NOMO-1 (cell line): ENCODE measurements at regions not wholly inside any gene's neighbourhood (a gene's known extent, or its start where the extent isn't known, plus 50 kb on each side); places are given as distances from the start of the nearest gene placed in this dataset.
"Not testable (repeated sequence)": the region's sequence is repeated elsewhere in the genome, so short reads cannot be mapped to it uniquely, and the experiment has no call there.

Source experiments
- DNase-seq, 2 experiments: peaks; one replicate each; lab custom pipeline; 2025; ENCODE audit not compliant: unreplicated experiment in 2 of 2; lab: John Stamatoyannopoulos, UW

DNA sequence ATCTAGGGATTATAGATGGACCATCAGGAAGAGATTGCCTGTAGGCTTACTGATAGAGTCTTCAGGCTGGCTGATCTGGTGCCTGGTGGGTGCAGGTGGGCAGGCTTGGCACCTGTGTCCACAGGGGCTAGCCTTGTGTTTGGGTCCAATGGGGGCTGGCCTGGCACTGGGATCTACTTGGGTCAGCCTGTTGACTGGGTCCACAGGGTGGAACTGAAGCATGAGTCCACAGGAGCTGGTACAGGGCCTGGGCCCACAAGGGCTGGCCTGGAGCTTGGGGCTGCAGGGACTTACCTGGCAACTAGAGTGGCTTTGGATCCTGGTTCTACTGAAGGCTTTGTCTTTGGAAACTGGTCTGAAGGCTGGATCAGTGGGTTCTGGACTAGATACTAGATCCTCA, 1217.7 kb downstream of the CDH11 start:
- DNase-seq = no peak

DNA sequence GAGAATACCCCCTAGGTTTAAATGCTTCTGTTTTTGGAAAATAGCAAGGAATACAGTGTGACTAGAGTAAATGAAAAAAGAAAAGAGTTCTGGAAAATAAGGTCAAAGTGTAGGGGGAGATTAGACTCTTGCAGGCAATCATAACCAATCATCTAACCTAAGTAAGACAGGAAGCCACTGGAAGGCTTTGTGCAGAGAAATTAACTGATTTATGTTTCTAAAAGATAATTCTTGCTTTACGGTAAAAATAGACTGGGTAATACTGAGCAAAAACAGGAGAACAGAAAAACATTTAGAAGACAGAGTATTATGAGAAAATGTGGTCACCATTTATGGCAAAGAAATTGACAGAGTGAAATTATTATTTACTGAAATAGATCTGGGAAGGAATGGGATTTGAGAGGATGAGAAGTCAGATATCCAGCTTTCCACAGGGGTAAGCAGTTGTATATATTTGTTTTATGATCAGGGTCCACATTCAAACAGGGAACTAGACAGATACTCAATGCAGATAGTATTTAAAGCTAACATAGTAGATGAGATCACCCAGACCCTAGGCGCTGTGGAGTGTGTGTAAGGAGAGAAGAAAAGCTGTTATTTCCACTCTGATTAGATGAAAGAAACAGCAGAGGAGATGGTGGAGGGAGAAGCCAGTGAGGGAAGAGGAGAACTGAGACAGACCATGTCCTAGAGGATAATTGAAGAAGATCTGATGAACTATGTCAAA, 1225.3 kb downstream of the CDH11 start:
- no peak for DNase-seq

- DNase-seq = no peak
Measured at GRCh38 chr16:63890723-63891122, 1231.1 kb downstream of the CDH11 start.

GRCh38 chr16:63890081-63890480, 1231.8 kb downstream of the CDH11 start:
- no peak for DNase-seq

- DNase-seq = no peak
Measured at GRCh38 chr16:63883091-63883490, 1238.8 kb downstream of the CDH11 start.

GRCh38 chr16:63882576-63882975, 1239.3 kb downstream of the CDH11 start:
- DNase-seq = no peak

- DNase-seq = no peak
Measured at GRCh38 chr16:63880948-63881347, 1240.9 kb downstream of the CDH11 start.

GRCh38 chr16:63877401-63877800, 1244.5 kb downstream of the CDH11 start:
- no peak for DNase-seq

- no peak for DNase-seq
Measured at GRCh38 chr16:63876103-63876502, 1245.8 kb downstream of the CDH11 start.

DNA sequence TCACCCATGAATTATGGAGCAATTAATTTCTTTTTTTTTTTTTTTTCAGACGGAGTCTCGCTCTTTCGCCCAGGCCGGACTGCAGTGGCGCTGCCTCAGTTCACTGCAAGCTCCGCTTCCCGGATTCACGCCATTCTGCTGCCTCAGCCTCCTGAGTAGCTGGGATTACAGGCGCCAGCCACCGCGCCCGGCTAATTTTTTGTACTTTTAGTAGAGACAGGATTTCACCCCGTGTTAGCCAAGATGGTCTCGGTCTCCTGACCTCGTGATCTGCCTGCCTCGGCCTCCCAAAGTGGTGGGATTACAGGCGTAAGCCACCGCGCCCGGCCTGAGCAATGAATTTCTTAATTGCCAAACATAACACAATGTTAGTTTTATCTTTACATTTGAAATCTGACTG, 1261.2 kb downstream of the CDH11 start:
- DNase-seq = not testable (repeated sequence)

DNA sequence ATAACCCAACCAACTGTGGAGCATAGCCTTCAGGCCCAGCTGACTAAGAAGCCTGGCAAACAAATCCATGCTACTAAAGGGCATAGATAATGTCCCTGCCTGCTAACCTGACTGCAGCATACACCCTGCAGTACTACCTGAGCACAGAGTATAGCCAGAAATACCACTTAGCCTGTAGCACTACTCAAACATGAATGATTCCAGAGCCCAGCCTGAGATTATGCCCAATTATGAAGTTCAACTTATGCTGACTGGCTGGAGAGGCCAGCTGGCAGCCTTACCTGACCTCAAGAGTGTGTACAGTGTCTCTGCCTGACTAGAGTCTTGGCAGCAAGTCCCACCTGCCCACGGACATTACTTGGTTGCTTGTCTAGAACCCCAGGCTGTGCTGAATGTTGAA, 1265.3 kb downstream of the CDH11 start:
- DNase-seq = no peak

DNA sequence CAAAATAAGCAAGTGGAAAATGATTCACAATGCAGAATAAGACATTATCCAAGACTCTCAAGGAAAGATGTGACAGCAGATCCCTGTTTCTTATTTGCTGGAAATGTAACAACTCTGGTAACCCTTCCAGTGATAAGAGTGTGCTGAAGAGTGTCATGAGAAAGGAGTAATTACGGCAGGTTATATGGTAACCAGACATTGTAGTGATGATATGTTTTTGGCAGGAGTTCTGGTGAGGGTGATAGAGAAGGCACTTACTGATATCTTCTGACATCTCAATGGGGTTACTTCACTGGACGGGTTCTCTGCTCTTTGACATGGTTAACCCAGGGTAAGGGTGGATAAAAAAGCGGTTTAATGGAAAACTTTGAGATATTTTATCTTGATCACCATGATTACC, 1270.9 kb downstream of the CDH11 start:
- no peak for DNase-seq

DNA sequence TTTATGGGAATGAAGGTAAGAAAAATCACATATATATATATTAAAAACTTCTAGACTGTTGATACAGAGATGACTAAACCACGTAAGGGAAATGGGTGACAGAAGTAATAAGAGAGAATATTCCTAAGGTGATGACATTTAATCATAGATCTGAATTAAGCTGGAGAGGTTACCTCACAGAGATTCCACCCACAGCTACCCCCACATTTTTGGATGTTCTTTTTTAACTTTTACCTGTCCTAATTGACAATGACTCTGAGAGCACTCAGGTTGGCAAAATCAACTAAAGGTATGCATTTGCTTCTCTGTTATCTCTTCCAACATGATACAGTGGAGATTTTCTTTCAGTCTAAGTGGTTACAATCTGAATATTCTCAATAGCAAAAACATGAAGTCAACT, 1280.6 kb downstream of the CDH11 start:
- no peak for DNase-seq

DNA sequence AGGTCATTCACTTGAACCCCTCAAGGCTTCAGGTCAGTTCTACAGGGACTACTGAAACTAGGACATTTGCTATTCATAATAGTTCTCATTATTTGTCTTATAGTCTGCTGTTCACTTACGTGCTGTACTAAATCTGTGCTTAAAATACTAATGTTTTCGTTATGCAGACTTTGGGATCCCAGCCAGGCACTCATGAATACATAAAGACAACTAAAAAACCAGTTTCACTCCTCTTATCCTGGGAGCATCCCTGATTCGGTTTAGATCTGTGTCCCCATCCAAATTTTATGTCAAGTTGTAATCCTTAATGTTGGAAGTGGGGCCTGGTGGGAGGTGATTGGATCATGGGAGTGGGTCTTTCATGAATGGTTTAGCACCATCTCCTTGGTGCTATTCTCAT, 1291.8 kb downstream of the CDH11 start:
- no peak for DNase-seq

GRCh38 chr16:63822818-63823217, 1299.0 kb downstream of the CDH11 start:
- DNase-seq = no peak

DNA sequence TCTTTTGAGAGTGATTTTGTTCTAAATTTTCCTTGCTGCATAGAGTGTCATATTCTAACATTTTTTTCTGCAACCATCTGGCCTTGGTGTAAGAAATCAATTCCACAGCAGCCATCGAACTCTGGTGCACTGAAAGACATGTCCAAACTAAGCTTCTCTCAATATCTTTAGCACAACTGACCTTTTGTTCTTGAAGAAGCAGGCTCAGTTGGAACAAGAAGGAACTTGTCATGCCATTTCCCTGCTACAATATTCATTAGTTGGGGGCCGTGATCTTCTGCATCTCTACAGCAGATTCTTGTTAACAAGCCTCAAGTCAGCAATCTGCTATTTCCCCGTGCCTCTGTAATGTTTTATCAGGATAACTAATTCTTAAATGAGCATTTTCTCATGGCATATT, 1305.6 kb downstream of the CDH11 start:
- DNase-seq = no peak

DNA sequence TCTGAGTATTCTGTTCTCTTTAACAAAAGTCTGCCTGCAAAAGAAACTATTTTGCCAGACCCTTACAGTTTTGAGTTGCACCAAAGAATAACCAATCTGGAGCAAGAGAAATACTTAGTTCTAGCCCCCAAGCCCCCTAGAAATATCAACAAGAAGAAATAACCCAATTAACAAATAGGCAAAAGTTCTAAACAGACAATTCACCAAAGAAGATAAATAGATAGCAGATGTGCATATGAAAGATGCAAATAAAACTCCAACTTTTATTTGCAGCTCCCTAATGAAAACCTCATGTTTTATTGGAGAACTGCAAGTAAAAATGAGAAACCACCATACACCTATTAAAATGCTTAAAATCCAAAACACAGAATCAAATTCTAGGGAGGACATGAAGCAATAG, 1308.0 kb downstream of the CDH11 start:
- DNase-seq = no peak

GRCh38 chr16:63808730-63809129, 1313.1 kb downstream of the CDH11 start:
- no peak for DNase-seq

DNA sequence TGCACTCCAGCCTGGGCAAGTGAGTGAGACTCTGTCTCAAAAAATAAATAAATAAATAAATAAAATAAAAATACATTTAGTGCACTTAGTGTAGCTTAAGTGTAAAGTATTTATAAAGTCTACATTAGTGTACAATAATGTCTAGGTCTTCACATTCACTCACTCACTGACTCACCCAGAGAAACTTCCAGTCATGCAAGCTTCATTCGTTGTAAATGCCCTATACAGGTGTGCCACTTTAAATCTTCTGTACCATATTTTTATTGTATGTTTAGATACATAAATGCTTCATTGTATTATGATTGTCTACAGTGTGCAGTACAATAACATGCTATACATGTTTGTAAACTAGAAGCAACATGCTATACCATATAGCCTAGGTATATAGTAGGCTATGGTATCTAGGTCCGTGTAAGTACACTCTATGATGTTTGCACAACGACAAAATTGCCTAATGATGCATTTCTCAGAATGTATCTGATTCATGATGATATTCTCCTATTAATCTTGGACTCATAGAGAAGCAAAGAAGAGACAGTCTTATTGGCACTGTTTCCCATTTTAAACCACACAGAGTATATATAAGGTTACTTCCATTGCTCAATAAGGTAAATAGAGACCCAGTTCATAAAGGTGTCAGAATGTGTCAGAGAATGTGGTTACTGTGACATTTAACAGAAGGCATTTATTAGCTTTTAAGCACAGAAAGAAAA, 1314.9 kb downstream of the CDH11 start:
- no peak for DNase-seq

- DNase-seq = no peak
Measured at GRCh38 chr16:63804126-63804525, 1317.7 kb downstream of the CDH11 start.

GRCh38 chr16:63789603-63790002, 1332.3 kb downstream of the CDH11 start:
- no peak for DNase-seq

DNA sequence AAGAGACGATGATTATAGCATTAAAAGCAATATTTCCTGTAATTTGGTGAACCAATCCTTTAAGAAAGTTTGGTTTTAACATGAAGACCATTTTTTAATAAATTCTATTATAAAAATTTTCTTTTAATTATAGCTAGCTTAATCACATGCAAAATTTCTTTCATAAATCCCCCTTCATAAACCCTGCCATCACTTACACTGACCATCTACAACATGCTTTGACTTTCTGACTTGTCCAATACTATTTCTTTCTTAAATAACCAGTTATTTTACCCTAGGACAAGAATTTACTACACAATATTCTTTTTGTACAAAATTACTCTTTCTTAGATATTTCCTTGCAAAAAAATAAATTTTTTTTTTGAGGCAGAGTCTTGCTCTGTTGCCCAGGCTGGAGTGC, 1334.8 kb downstream of the CDH11 start:
- no peak for DNase-seq
